ENCODE measurements at regions not wholly inside any gene's neighbourhood (a gene's known extent, or its start where the extent isn't known, plus 50 kb on each side); places are given as distances from the start of the nearest gene placed in this dataset.

DNA sequence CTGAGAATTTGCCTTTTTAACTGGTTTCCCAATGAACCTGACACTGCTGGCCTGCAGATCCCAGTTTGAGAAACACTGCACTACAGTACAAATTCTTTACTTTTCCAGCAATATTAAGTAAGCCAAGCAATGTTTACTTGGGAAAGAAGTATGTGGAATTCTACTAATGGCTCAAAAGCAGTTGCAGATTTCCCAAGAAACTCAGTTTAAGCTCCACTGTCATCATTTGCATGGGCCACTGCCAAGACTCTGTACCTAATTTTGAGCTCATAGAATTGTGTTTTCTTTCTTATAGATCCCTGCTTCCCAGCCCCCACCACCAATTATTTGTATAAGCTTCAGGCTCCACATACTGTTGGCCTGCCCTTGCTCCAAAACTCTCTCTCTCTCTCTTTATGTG lies 676.1 kb downstream of the RNF144A start:
- no peak for TF ChIP-seq CTCF (IDR thresholded peaks at IDR 0.05)
- no peak for TF ChIP-seq POLR2A (IDR thresholded peaks at IDR 0.05)
